ENCODE measurements at regions not wholly inside any gene's neighbourhood (a gene's known extent, or its start where the extent isn't known, plus 50 kb on each side); places are given as distances from the start of the nearest gene placed in this dataset.

DNA sequence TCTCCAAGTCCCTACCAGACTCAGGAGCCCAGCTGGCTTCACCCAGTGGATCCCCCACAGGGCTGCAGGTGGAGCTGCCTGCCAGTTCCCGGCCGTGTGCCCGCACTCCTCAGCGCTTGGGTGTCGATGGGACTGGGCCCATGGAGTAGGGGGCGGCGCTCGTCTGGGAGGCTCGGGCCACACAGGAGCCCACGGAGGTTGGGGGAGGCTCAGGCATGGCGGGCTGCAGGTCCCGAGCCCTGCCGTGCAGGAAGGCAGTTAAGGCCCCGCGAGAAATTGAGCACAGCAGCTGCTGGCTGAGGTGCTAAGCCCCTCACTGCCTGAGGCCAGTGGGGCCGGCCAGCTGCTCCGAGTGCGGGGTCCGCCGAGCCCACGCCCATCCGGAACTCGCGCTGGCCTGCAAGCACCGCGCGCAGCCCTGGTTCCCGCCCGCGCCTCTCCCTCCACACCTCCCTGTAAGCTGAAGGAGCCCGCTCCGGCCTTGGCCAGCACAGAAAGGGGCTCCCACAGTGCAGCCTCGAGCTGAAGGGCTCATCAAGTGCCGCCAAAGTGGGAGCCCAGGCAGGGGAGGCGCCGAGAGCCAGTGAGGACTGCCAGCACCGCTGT lies 1771.1 kb downstream of the OLFM4 start:
- no peak for TF ChIP-seq FOXM1 (IDR thresholded peaks at IDR 0.05; ENCODE audit: borderline replicate concordance)
- TF ChIP-seq FOXK2 (IDR thresholded peaks at IDR 0.05), result no peak
- TF ChIP-seq ELF4 (IDR thresholded peaks at IDR 0.05), result no peak
- TF ChIP-seq NFRKB (IDR thresholded peaks at IDR 0.05), result no peak
- no peak for TF ChIP-seq ARNT (IDR thresholded peaks at IDR 0.05)
- no peak for TF ChIP-seq FOXA1 (IDR thresholded peaks at IDR 0.05)
- no peak for TF ChIP-seq TARDBP (IDR thresholded peaks at IDR 0.05)
- TF ChIP-seq BHLHE40 (IDR thresholded peaks at IDR 0.05; ENCODE audit: borderline replicate concordance), result no peak
- TF ChIP-seq SP1 (IDR thresholded peaks at IDR 0.05), result no peak
